ENCODE measurements at regions not wholly inside any gene's neighbourhood (a gene's known extent, or its start where the extent isn't known, plus 50 kb on each side); places are given as distances from the start of the nearest gene placed in this dataset.

DNA sequence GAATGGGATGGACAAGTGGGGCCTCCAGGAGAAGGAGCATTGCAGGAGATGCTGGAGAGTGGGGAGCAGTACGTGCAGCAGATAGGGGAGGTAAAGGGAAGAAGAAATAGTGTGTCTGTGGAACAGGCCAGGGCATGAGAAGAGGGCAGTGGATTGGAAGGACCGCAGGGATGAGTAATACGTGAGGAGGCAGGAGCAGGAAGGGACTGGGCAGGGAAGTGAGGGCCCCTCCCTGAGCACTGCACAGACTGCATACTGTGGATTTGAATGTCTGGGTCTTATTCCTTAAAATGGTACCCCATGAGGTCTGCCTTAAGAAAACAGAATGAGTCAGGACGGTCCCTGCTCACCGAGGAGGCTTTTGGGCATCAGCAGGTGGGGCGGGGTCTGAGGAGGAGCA is 210.0 kb upstream of the NDN start:
- TF ChIP-seq, protein P1, sequence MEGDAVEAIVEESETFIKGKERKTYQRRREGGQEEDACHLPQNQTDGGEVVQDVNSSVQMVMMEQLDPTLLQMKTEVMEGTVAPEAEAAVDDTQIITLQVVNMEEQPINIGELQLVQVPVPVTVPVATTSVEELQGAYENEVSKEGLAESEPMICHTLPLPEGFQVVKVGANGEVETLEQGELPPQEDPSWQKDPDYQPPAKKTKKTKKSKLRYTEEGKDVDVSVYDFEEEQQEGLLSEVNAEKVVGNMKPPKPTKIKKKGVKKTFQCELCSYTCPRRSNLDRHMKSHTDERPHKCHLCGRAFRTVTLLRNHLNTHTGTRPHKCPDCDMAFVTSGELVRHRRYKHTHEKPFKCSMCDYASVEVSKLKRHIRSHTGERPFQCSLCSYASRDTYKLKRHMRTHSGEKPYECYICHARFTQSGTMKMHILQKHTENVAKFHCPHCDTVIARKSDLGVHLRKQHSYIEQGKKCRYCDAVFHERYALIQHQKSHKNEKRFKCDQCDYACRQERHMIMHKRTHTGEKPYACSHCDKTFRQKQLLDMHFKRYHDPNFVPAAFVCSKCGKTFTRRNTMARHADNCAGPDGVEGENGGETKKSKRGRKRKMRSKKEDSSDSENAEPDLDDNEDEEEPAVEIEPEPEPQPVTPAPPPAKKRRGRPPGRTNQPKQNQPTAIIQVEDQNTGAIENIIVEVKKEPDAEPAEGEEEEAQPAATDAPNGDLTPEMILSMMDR (IDR thresholded peaks at IDR 0.05) = no peak
- no peak for TF ChIP-seq POLR2A (IDR thresholded peaks at IDR 0.05)

All from body of pancreas (tissue), 4 donors.